DMS153 treated with DMSO at 0.1 percent for 48 hours (cell line): ENCODE measurements at regions not wholly inside any gene's neighbourhood (a gene's known extent, or its start where the extent isn't known, plus 50 kb on each side); places are given as distances from the start of the nearest gene placed in this dataset.

Experiments
- DNase-seq: peaks from one replicate; lab custom pipeline; 2025; ENCODE audit not compliant: unreplicated experiment; lab: John Stamatoyannopoulos, UW

GRCh38 chr6:105769987-105770386, 316.1 kb upstream of the PRDM1 start:
- no peak for DNase-seq

GRCh38 chr6:105769197-105769596, 316.9 kb upstream of the PRDM1 start:
- DNase-seq, result no peak

DNA sequence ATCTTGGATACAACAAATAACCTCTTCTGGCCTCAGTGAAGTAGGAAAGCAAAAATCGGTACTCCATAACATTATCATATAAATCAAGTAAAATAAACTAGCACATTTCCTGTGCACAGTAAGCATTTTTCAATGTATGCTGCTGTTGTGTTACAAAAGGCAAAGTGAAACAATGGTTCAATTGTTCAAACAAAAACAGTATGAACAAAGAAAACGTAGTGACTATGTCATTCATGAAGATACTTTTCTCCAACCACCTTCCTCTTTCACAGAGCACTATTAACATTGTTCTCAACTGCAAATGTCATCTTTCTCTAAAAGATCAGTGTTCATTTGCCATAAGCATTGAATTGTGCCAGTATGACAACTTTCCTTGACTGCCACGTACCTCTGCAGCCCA, 318.6 kb upstream of the PRDM1 start:
- no peak for DNase-seq

DNA sequence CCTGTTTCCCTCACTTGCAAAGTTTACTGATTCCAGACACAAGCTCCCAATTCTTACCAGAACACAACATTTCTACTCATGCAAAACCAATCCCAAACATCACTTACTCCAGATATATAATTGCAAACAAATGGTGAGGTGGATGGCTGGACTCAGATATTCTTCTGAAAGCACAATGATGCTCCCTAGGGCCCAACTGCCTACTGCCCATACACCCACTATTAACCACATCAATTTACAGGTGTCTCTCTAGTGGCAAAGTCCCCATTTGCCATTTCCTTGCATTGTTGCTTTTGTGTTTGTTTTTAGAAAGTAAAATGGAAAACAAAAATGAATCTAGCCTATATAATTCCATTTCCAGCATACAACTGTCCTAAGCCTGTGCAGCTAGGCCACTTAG, 320.9 kb upstream of the PRDM1 start:
- DNase-seq, result no peak

- DNase-seq, result no peak
Observed at GRCh38 chr6:105764315-105764714, 321.8 kb upstream of the PRDM1 start.

DNA sequence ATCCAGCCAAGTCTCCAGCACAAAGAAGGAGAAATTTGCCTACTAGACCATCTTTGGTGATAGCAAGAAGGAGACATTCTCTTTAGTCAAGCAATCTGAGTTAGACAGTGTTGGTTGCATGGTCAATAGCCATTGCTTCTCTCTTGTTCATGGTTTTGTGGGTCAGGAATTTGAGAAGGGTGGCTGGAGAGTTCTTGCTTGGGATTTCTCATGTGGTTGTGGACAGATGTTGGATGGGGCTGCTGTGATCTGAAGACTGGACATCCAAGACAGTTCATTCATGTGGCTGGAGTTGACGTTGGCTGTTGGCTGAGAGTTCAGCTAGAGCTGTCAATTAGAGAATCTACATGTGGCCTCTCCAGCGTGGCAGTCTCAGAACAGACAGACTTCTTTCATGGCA, 322.3 kb upstream of the PRDM1 start:
- no peak for DNase-seq

DNA sequence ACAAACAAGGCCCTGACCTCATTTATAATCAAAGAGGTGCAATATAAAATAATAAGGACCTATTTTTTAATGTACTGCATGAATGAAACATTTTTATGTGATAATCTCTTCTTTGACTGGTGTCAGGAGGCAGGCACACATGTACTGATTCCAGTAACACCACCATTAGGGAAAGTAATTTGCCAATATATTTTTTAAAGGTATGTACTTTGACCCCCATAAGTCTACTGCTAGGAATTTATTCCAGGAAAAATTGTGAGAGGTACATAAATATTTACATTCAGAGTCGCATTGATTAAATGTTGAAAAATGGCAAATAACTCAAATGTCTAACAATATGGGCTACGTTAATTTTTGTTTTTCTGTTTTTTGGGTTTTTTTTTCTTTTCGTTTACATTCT, 325.4 kb upstream of the PRDM1 start:
- no peak for DNase-seq

- DNase-seq, result no peak
Observed at GRCh38 chr6:105759946-105760345, 326.2 kb upstream of the PRDM1 start.

DNA sequence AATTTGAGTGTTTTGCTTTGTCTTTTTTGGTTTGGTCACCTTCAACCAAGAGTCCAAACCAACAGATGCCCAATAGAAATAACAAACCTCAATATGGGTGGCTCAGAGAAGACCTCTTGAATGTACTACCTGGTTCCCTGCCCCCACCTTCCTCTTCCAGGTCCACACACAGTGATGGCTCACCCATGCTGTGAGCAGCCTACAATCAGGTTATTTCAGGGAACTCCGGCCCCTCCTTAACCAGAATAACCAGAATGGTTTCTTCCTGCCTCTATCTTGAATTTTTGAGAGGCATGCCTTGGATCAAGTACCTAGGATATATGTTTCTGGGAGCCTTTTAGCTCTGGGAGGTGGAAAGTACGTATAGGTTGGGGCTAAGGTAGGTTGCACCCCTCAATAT, 327.1 kb upstream of the PRDM1 start:
- DNase-seq, result no peak

DNA sequence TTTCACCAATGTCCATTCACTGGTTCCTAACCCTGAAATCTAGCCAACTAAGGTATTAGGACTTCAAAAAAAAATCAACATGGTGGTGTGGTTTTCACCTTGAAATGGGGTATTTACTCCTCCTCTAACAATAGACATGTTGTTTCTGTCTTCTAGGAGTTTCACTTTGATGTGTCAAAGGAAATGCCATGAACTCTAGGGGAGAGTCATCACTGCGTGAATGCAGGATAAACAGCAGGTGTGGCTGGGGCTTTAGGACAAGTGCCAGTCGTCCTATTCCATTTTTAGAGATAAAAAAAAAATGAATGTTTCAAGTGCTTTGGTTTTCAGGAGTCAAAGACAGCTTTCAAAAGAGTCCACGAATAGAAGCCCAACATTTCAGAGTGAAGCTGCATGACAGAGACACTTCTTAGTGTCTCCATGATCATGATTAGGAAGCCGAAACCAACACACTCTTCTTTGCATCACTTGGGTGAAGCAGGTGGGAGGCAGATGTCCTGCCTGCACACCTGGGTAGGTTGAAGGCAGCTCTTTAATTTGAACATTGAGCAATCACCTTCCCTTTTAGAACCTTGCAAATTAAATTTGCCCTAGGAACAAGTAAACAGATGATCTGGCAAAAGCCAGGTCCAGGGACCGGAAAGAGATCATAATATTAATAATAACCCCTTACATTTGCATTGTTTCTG, 328.5 kb upstream of the PRDM1 start:
- peak; percentile 53 for DNase-seq

GRCh38 chr6:105755885-105756284, 330.3 kb upstream of the PRDM1 start:
- DNase-seq, result no peak

GRCh38 chr6:105753620-105754211, 332.4 kb upstream of the PRDM1 start:
- DNase-seq, result no peak

- DNase-seq, result peak; percentile 44
Observed at GRCh38 chr6:105753207-105753606, 332.9 kb upstream of the PRDM1 start.

DNA sequence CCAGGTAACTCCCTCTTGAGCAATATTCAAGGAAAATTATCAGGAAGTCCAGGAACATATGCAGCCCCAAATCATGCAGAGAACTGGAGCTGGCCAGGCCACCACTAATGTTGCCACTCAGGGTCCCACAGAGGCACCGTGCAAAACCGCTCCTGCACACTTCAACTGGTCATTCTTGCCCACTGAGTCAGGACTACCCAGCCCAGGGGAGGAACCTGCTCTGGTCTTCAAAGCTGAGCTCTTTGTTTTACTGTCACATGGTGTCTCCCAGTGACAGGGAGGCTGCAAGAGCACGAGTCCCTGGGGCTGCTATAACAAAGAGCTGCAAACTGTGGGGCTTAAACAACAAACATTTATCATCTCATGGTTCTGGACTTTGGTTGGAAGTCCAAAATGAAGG, 336.0 kb upstream of the PRDM1 start:
- no peak for DNase-seq

DNA sequence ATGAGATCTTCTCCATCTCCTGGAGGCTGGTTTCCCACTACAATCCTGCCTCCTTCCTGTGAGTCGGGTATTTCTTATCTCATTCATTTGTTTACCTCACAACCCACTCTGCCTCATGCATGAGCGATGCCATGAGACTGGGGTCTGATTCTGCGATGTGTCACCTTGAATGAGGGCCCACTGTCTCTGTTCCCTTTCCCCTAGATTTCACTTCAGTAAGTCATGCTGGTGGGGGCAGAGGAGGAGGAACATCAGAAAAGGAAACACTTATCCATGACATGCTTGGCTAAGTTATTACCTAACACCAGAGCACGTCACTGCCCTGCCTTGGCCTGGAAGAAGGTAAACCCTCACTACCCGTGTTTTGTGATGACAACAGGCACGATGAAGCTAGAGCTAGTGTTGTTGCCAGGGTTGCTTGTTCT, 337.4 kb upstream of the PRDM1 start:
- DNase-seq, result no peak

- no peak for DNase-seq
Observed at GRCh38 chr6:105747823-105748405, 338.2 kb upstream of the PRDM1 start.

- DNase-seq, result no peak
Observed at GRCh38 chr6:105746509-105746908, 339.6 kb upstream of the PRDM1 start.

DNA sequence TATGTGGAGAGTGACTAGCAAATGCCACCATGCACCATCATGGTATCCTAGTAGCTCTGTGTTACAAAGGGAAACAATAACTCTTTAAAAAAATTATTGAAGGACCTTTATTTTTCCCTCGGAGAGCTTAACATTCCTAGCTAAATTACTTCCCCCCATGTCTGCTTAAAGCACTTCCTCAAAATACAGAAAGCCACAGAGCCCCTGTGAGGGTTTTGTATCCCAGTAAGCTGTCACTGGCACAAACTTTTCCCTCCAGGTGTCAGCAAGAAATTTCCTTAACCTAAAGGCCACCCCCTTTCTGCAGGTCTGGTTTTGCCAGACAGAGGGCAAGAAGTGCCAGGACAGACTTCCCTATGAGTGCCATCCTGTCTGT, 340.0 kb upstream of the PRDM1 start:
- no peak for DNase-seq

GRCh38 chr6:105745464-105746129, 340.5 kb upstream of the PRDM1 start:
- no peak for DNase-seq

GRCh38 chr6:105744815-105745214, 341.3 kb upstream of the PRDM1 start:
- no peak for DNase-seq

DNA sequence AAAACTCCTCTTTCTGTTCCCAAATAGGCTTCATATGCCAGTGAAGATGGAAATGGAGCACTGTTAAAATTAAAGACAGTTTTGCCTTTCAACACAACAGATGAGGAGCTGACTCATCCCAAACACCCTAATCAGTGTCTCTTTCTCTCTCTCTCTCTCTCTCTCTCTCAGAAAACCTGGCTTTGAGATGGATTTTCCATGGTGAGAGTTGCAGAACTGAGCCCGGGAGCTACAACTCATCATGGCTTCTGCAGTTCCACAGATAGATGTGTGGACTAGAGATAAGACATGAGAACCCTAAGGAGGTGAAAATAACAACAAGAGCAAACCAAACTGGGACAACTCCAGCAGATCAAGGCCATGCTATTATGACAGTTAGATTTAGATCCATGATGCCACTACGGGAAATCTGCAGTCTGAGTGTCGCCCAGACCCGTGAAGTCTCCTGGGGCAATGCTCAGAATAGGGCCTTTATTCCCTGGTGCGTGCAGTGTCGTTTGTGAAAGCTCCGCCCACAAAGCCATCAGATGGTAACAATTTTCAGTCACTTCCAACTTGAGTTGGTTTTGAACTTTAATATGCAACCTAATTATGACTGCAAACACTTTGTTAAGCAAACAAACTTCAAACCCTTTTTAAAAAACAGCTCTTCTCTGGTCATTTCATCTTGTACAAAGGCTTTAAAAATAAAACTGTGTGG, 338.2 kb upstream of the PREP start:
- no peak for DNase-seq

- DNase-seq, result no peak
Observed at GRCh38 chr6:105739764-105740163, 336.9 kb upstream of the PREP start.
